ENCODE measurements at regions not wholly inside any gene's neighbourhood (a gene's known extent, or its start where the extent isn't known, plus 50 kb on each side); places are given as distances from the start of the nearest gene placed in this dataset.

GRCh38 chr5:10081584-10081983, 168.1 kb downstream of the ATPSCKMT start:
- no peak for TF ChIP-seq CTCF (IDR thresholded peaks at IDR 0.05; ENCODE audit: borderline replicate concordance)
- intact Hi-C loops (cut with micrococcal nuclease) = no loop called here
- DNase-seq = no peak
- Histone ChIP-seq H3K4me1 (no peaks in the 10 kb centered on the region), H3K27me3 (ENCODE audit: low read depth) (peaks cover 7% of the 10 kb centered on the region), H3K27ac (replicated peaks) (no peak overlapping the region), H3K9me3 (replicated peaks) (no peaks in the 10 kb centered on the region), H3K4me3 (no peak overlapping the region), H3K36me3 (no peaks in the 10 kb centered on the region)

GRCh38 chr5:10077791-10078545, 171.7 kb downstream of the ATPSCKMT start:
- Histone ChIP-seq H3K27me3 (ENCODE audit: low read depth) (peaks cover 7% of the 10 kb centered on the region), H3K4me3 (no peak overlapping the region), H3K27ac (replicated peaks) (no peak overlapping the region), H3K9me3 (replicated peaks) (no peaks in the 10 kb centered on the region), H3K4me1 (no peaks in the 10 kb centered on the region), H3K36me3 (no peaks in the 10 kb centered on the region)
- TF ChIP-seq CTCF (IDR thresholded peaks at IDR 0.05; ENCODE audit: borderline replicate concordance) = no peak
- intact Hi-C loops (cut with micrococcal nuclease) = no loop called here
- DNase-seq = no peak

GRCh38 chr5:10073441-10074104, 176.1 kb downstream of the ATPSCKMT start:
- H3K9me3 ChIP-seq (replicated peaks) = no peaks in the 10 kb centered on the region
- no peak overlapping the region for H3K27ac ChIP-seq (replicated peaks)
- peaks cover 4% of the 10 kb centered on the region for H3K27me3 ChIP-seq (ENCODE audit: low read depth)
- H3K4me3 ChIP-seq = no peak overlapping the region
- no peaks in the 10 kb centered on the region for H3K4me1 ChIP-seq
- DNase-seq = no peak
- intact Hi-C loops (cut with micrococcal nuclease) = no loop called here
- H3K36me3 ChIP-seq = no peaks in the 10 kb centered on the region
- TF ChIP-seq CTCF (IDR thresholded peaks at IDR 0.05; ENCODE audit: borderline replicate concordance) = no peak

GRCh38 chr5:10069637-10070313, 179.9 kb downstream of the ATPSCKMT start:
- no peaks in the 10 kb centered on the region for H3K4me1 ChIP-seq
- DNase-seq = no peak
- H3K9me3 ChIP-seq (replicated peaks) = no peaks in the 10 kb centered on the region
- no peak overlapping the region for H3K27ac ChIP-seq (replicated peaks)
- no peak overlapping the region for H3K4me3 ChIP-seq
- intact Hi-C loops (cut with micrococcal nuclease) = no loop called here
- H3K27me3 ChIP-seq (ENCODE audit: low read depth) = no peaks in the 10 kb centered on the region
- TF ChIP-seq CTCF (IDR thresholded peaks at IDR 0.05; ENCODE audit: borderline replicate concordance) = no peak
- H3K36me3 ChIP-seq = no peaks in the 10 kb centered on the region

GRCh38 chr5:10065428-10066000, 184.2 kb downstream of the ATPSCKMT start:
- DNase-seq = no peak
- no peak overlapping the region for H3K27ac ChIP-seq (replicated peaks)
- H3K36me3 ChIP-seq = no peaks in the 10 kb centered on the region
- H3K4me3 ChIP-seq = no peak overlapping the region
- H3K4me1 ChIP-seq = no peaks in the 10 kb centered on the region
- no peaks in the 10 kb centered on the region for H3K9me3 ChIP-seq (replicated peaks)
- no peak for TF ChIP-seq CTCF (IDR thresholded peaks at IDR 0.05; ENCODE audit: borderline replicate concordance)
- intact Hi-C loops (cut with micrococcal nuclease) = no loop called here
- no peaks in the 10 kb centered on the region for H3K27me3 ChIP-seq (ENCODE audit: low read depth)

Measured in left ventricle myocardium inferior (tissue), 1 donor.